Liver (tissue), 8 donors: ENCODE measurements at regions not wholly inside any gene's neighbourhood (a gene's known extent, or its start where the extent isn't known, plus 50 kb on each side); places are given as distances from the start of the nearest gene placed in this dataset.

ENCODE experiments used
- DNase-seq: peaks from one replicate; pipeline ENCODE4 v3.0.0-alpha.2; 2017; ENCODE audit warnings: low spot score
- H3K27ac ChIP-seq, 2 donors: one replicate each; pipeline ENCODE4 v1.7.0; 2013; ENCODE audit warnings: inconsistent platforms in 2 of 2, low read length in 2 of 2, control low read depth in 1 of 2, low read depth in 1 of 2, mild to moderate bottlenecking in 1 of 2
- H3K27me3 ChIP-seq, 4 donors: one replicate each; pipeline versions ENCODE4 v1.6.1 to v1.7.0; 2013; ENCODE audit warnings: low read length in 3 of 4, inconsistent platforms in 1 of 4, mild to moderate bottlenecking in 1 of 4, moderate library complexity in 1 of 4; ENCODE audit not compliant: control insufficient read depth in 4 of 4, insufficient read depth in 4 of 4
- H3K36me3 ChIP-seq, 4 donors: one replicate each; pipeline versions ENCODE4 v1.6.1 to v1.7.0; 2013; ENCODE audit warnings: low read length in 3 of 4, mild to moderate bottlenecking in 3 of 4, low read depth in 1 of 4, moderate library complexity in 1 of 4; ENCODE audit not compliant: control insufficient read depth in 4 of 4, insufficient read depth in 3 of 4
- H3K4me1 ChIP-seq, 4 donors: one replicate each; pipeline versions ENCODE4 v1.6.1 to v1.7.0; 2013; ENCODE audit warnings: low read length in 3 of 4, mild to moderate bottlenecking in 3 of 4, moderate library complexity in 1 of 4; ENCODE audit not compliant: control insufficient read depth in 4 of 4, insufficient read depth in 4 of 4
- H3K4me3 ChIP-seq, 3 donors: one replicate each; pipeline versions ENCODE4 v1.6.1 to v1.7.0; 2013; ENCODE audit warnings: low read length in 3 of 3, control low read depth in 1 of 3, low read depth in 1 of 3, mild to moderate bottlenecking in 1 of 3
- H3K9ac ChIP-seq, 2 donors: one replicate each; pipeline ENCODE4 v1.7.0; 2013; ENCODE audit warnings: low read length in 2 of 2, mild to moderate bottlenecking in 2 of 2, moderate library complexity in 2 of 2, control low read depth in 1 of 2, low read depth in 1 of 2
- H3K9me3 ChIP-seq, 4 donors: one replicate each; pipeline versions ENCODE4 v1.6.1 to v1.7.0; 2013; ENCODE audit warnings: low read length in 3 of 4; ENCODE audit not compliant: control insufficient read depth in 4 of 4
- EGR1 ChIP-seq, 2 donors: IDR thresholded peaks; 2 replicates each; pipeline ENCODE4 v1.6.1; 2016 to 2018; ENCODE audit warnings: antibody characterized with exemption in 2 of 2, low read depth in 2 of 2
- FOXA2 ChIP-seq: IDR thresholded peaks from 2 replicates; pipeline ENCODE4 v1.6.1; 2016; ENCODE audit warnings: antibody characterized with exemption
- GABPA ChIP-seq, 2 donors: IDR thresholded peaks in 1 of 2; conservative IDR thresholded peaks in 1 of 2; 2 replicates each; pipeline ENCODE4 v1.6.1; 2016; ENCODE audit warnings: antibody characterized with exemption in 2 of 2, mild to moderate bottlenecking in 1 of 2, moderate library complexity in 1 of 2
- HNF4A ChIP-seq, 2 donors: conservative IDR thresholded peaks; 2 replicates each; pipeline ENCODE4 v1.6.1; 2016; ENCODE audit warnings: antibody characterized with exemption in 2 of 2, mild to moderate bottlenecking in 2 of 2
- HNF4G ChIP-seq: IDR thresholded peaks from 2 replicates; pipeline ENCODE4 v1.6.1; 2016; ENCODE audit warnings: antibody characterized with exemption
- NR2F2 ChIP-seq: IDR thresholded peaks from 2 replicates; pipeline ENCODE4 v1.6.1; 2016; ENCODE audit warnings: antibody characterized with exemption
- SP1 ChIP-seq: IDR thresholded peaks from 2 replicates; pipeline ENCODE4 v1.6.1; 2018; ENCODE audit warnings: antibody characterized with exemption, mild to moderate bottlenecking
- TAF1 ChIP-seq: conservative IDR thresholded peaks from 2 replicates; pipeline ENCODE4 v1.6.1; 2016; ENCODE audit warnings: antibody characterized with exemption, mild to moderate bottlenecking
- WGBS: extraction: QIAGEN DNeasy Blood & Tissue Kit; methylation state at CpG from one replicate; pipeline ENCODE4 v1.1.7; 2013; 5-methylcytosine and 5-hydroxymethylcytosine counted together
- TF ChIP-seq, protein P1 (sequence below): IDR thresholded peaks from 2 replicates; pipeline ENCODE4 v1.6.1; 2016; ENCODE audit warnings: antibody characterized with exemption
- TF ChIP-seq, protein P2 (sequence below): IDR thresholded peaks from 2 replicates; pipeline ENCODE4 v1.6.1; 2016; ENCODE audit warnings: antibody characterized with exemption, mild to moderate bottlenecking
- TF ChIP-seq, protein P3 (sequence below): IDR thresholded peaks from 2 replicates; pipeline ENCODE4 v1.6.1; 2016; ENCODE audit warnings: antibody characterized with exemption
- TF ChIP-seq, protein P4 (sequence below): fragments of 150-350 bp; IDR thresholded peaks from 2 replicates; pipeline ENCODE4 v1.5.1; 2017; ENCODE audit warnings: improper control_type of control experiment, low read depth, low read length; ENCODE audit not compliant: missing input control
- donor health status: healthy.
- donor health status: healthy.
- donor health status: healthy.
- donor health status: healthy.
- donor health status: healthy.

DNA sequence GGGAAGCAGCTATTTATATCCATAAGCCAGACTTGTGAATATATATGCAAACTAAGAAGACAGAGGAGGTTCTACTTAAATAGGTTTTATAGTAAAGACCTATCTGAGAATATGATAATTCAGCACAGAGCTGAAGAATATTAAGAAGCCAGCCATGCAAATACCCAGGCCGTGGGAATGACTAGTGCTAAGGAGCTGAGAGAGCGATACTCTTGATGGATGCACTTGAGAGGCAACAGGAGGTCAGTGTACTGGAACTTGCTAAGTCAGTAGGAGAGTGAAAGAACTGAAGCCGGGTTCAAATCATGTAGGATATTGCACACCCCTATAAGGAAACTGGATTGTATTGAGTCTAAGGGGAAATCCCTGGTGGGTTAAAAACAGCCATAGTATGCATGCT, 943.6 kb upstream of the MBL2 start:
- Histone ChIP-seq H3K4me1 (no peaks in the 10 kb centered on the region), H3K9ac (no peak overlapping the region), H3K27ac (no peak overlapping the region), H3K36me3 (no peaks in the 10 kb centered on the region), H3K27me3 (no peaks in the 10 kb centered on the region), H3K9me3 (no peaks in the 10 kb centered on the region), H3K4me3 (no peak overlapping the region)
- no peak for DNase-seq
- 84% methylated on average over 3 of the region's 3 CpGs for WGBS
- TF ChIP-seq, protein P1, sequence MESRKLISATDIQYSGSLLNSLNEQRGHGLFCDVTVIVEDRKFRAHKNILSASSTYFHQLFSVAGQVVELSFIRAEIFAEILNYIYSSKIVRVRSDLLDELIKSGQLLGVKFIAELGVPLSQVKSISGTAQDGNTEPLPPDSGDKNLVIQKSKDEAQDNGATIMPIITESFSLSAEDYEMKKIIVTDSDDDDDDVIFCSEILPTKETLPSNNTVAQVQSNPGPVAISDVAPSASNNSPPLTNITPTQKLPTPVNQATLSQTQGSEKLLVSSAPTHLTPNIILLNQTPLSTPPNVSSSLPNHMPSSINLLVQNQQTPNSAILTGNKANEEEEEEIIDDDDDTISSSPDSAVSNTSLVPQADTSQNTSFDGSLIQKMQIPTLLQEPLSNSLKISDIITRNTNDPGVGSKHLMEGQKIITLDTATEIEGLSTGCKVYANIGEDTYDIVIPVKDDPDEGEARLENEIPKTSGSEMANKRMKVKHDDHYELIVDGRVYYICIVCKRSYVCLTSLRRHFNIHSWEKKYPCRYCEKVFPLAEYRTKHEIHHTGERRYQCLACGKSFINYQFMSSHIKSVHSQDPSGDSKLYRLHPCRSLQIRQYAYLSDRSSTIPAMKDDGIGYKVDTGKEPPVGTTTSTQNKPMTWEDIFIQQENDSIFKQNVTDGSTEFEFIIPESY, result no peak
- no peak for TF ChIP-seq FOXA2
- no peak for TF ChIP-seq TAF1
- TF ChIP-seq, protein P2, sequence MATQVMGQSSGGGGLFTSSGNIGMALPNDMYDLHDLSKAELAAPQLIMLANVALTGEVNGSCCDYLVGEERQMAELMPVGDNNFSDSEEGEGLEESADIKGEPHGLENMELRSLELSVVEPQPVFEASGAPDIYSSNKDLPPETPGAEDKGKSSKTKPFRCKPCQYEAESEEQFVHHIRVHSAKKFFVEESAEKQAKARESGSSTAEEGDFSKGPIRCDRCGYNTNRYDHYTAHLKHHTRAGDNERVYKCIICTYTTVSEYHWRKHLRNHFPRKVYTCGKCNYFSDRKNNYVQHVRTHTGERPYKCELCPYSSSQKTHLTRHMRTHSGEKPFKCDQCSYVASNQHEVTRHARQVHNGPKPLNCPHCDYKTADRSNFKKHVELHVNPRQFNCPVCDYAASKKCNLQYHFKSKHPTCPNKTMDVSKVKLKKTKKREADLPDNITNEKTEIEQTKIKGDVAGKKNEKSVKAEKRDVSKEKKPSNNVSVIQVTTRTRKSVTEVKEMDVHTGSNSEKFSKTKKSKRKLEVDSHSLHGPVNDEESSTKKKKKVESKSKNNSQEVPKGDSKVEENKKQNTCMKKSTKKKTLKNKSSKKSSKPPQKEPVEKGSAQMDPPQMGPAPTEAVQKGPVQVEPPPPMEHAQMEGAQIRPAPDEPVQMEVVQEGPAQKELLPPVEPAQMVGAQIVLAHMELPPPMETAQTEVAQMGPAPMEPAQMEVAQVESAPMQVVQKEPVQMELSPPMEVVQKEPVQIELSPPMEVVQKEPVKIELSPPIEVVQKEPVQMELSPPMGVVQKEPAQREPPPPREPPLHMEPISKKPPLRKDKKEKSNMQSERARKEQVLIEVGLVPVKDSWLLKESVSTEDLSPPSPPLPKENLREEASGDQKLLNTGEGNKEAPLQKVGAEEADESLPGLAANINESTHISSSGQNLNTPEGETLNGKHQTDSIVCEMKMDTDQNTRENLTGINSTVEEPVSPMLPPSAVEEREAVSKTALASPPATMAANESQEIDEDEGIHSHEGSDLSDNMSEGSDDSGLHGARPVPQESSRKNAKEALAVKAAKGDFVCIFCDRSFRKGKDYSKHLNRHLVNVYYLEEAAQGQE, result no peak
- no peak for TF ChIP-seq HNF4G

DNA sequence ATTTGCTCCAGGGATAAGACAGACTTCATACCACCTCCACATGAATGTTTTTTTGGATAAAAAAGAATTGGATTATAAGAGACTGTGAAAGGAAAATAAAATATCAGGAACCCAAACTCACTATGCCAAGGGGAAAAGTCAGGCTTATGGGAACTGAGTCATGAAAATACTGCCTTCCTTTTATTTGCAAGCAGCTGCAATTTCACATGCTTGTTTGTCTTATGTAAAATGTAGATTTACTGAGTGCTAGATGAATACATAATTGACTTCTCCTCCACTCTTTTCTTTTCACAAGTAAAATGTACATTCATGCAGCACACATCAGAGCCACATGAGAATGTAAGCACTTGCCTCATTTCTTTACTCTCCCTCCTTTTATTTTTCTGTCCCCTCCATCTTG, 940.8 kb upstream of the MBL2 start:
- no peak overlapping the region for H3K27ac ChIP-seq
- no peak overlapping the region for H3K4me3 ChIP-seq
- no peaks in the 10 kb centered on the region for H3K36me3 ChIP-seq
- no peaks in the 10 kb centered on the region for H3K4me1 ChIP-seq
- H3K27me3 ChIP-seq, result no peaks in the 10 kb centered on the region
- H3K9me3 ChIP-seq, result peaks cover 0 to 2% (median 0%) of the 10 kb centered on the region in 4 donors
- no peak for DNase-seq
- H3K9ac ChIP-seq, result no peak overlapping the region
- TF ChIP-seq, protein P1, result no peak
- TF ChIP-seq NR2F2, result no peak
- TF ChIP-seq SP1, result no peak
- TF ChIP-seq, protein P3, sequence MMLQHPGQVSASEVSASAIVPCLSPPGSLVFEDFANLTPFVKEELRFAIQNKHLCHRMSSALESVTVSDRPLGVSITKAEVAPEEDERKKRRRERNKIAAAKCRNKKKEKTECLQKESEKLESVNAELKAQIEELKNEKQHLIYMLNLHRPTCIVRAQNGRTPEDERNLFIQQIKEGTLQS, result no peak
- TF ChIP-seq HNF4A (conservative IDR thresholded peaks at IDR 0.05), result no peak
- TF ChIP-seq, protein P4, sequence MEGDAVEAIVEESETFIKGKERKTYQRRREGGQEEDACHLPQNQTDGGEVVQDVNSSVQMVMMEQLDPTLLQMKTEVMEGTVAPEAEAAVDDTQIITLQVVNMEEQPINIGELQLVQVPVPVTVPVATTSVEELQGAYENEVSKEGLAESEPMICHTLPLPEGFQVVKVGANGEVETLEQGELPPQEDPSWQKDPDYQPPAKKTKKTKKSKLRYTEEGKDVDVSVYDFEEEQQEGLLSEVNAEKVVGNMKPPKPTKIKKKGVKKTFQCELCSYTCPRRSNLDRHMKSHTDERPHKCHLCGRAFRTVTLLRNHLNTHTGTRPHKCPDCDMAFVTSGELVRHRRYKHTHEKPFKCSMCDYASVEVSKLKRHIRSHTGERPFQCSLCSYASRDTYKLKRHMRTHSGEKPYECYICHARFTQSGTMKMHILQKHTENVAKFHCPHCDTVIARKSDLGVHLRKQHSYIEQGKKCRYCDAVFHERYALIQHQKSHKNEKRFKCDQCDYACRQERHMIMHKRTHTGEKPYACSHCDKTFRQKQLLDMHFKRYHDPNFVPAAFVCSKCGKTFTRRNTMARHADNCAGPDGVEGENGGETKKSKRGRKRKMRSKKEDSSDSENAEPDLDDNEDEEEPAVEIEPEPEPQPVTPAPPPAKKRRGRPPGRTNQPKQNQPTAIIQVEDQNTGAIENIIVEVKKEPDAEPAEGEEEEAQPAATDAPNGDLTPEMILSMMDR, result no peak
- TF ChIP-seq GABPA (IDR thresholded peaks at IDR 0.05 in 1 of 2, conservative IDR thresholded peaks at IDR 0.05 in 1 of 2), result no peak
- TF ChIP-seq EGR1 (IDR thresholded peaks at IDR 0.05; ENCODE audit: low read depth in 2 of 2), result no peak
